Astrocyte of the spinal cord (primary cell): ENCODE measurements at regions not wholly inside any gene's neighbourhood (a gene's known extent, or its start where the extent isn't known, plus 50 kb on each side); places are given as distances from the start of the nearest gene placed in this dataset.

Source experiments
- DNase-seq: peaks from one replicate; pipeline ENCODE4 v3.0.0; 2011; ENCODE audit warnings: low read depth, low spot score
- H3K4me3 ChIP-seq: 2 replicates; pipeline ENCODE4 v1.5.1; 2011; ENCODE audit warnings: low read depth, mild to moderate bottlenecking, low read length, moderate library complexity
- CTCF ChIP-seq: IDR thresholded peaks from 2 replicates; pipeline ENCODE4 v1.5.1; 2012; ENCODE audit warnings: low read depth, mild to moderate bottlenecking, low read length, inconsistent platforms
- in situ Hi-C: cut with HindIII; loops from 2 replicates; pipeline ENCODE4 v1.10.0; 2017; ENCODE audit warnings: low sequenced_read_pairs

- DNase-seq = no peak
- no peak overlapping the region for H3K4me3 ChIP-seq
- TF ChIP-seq CTCF = no peak
- in situ Hi-C loops = no loop called here
Observed at GRCh38 chr1:204736836-204737235, 51.3 kb upstream of the LRRN2 start.

GRCh38 chr1:204738506-204738905 lies 53.0 kb upstream of the LRRN2 start:
- no peak for DNase-seq
- no peak for TF ChIP-seq CTCF
- in situ Hi-C loops = no loop called here
- no peak overlapping the region for H3K4me3 ChIP-seq

- in situ Hi-C loops = no loop called here
- no peak overlapping the region for H3K4me3 ChIP-seq
- no peak for DNase-seq
- no peak for TF ChIP-seq CTCF
Observed at GRCh38 chr1:204740354-204740753, 54.8 kb upstream of the LRRN2 start.

GRCh38 chr1:204741440-204741839 lies 55.9 kb upstream of the LRRN2 start:
- no peak for TF ChIP-seq CTCF
- no peak overlapping the region for H3K4me3 ChIP-seq
- in situ Hi-C loops = no loop called here
- DNase-seq = no peak

- H3K4me3 ChIP-seq = no peak overlapping the region
- no peak for DNase-seq
- no peak for TF ChIP-seq CTCF
- in situ Hi-C loops = no loop called here
Observed at GRCh38 chr1:204742676-204743251, 57.2 kb upstream of the LRRN2 start.

GRCh38 chr1:204744107-204744779 lies 58.7 kb upstream of the LRRN2 start:
- TF ChIP-seq CTCF = no peak
- in situ Hi-C loops = no loop called here
- no peak overlapping the region for H3K4me3 ChIP-seq
- no peak for DNase-seq
